ENCODE measurements at regions not wholly inside any gene's neighbourhood (a gene's known extent, or its start where the extent isn't known, plus 50 kb on each side); places are given as distances from the start of the nearest gene placed in this dataset.

GRCh38 chr4:58090539-58090938 is 980.4 kb upstream of the IGFBP7 start:
- TF ChIP-seq CTCF (IDR thresholded peaks at IDR 0.05): no peak
- no peak for TF ChIP-seq ZFX (IDR thresholded peaks at IDR 0.05; ENCODE audit: borderline replicate concordance)

Measured in 22Rv1 (cell line).